H9 (cell line): ENCODE measurements at regions not wholly inside any gene's neighbourhood (a gene's known extent, or its start where the extent isn't known, plus 50 kb on each side); places are given as distances from the start of the nearest gene placed in this dataset.

Source experiments
- DNase-seq: peaks from one replicate; pipeline ENCODE4 v3.0.0-alpha.2; 2017
- H2AFZ ChIP-seq: one replicate; pipeline ENCODE4 v1.6.1; 2013; ENCODE audit warnings: mild to moderate bottlenecking, low read length, control low read depth, moderate library complexity
- H2AK5ac ChIP-seq: 2 replicates; pipeline ENCODE4 v1.6.1; 2013; ENCODE audit warnings: low read length, control low read depth, mixed read lengths; ENCODE audit not compliant: insufficient read length
- H2BK120ac ChIP-seq: one replicate; pipeline ENCODE4 v1.6.1; 2013; ENCODE audit warnings: low read depth, mild to moderate bottlenecking, low read length, control low read depth, inconsistent platforms; ENCODE audit not compliant: poor library complexity, severe bottlenecking
- H2BK12ac ChIP-seq: 2 replicates; pipeline ENCODE4 v1.6.1; 2013; ENCODE audit warnings: low read length, control low read depth, mixed read lengths, low read depth; ENCODE audit not compliant: insufficient read length
- H2BK15ac ChIP-seq: 2 replicates; pipeline ENCODE4 v1.6.1; 2013; ENCODE audit warnings: low read depth, low read length, control low read depth
- H2BK20ac ChIP-seq: one replicate; pipeline ENCODE4 v1.6.1; 2013; ENCODE audit warnings: low read depth, mild to moderate bottlenecking, low read length, control low read depth, inconsistent platforms; ENCODE audit not compliant: poor library complexity, severe bottlenecking
- H2BK5ac ChIP-seq: 2 replicates; pipeline ENCODE4 v1.6.1; 2013; ENCODE audit warnings: low read length, control low read depth, mixed read lengths; ENCODE audit not compliant: insufficient read length
- H3K14ac ChIP-seq: 2 replicates; pipeline ENCODE4 v1.6.1; 2013; ENCODE audit warnings: low read length, control low read depth; ENCODE audit not compliant: insufficient read depth
- H3K18ac ChIP-seq: 2 replicates; pipeline ENCODE4 v1.6.1; 2013; ENCODE audit warnings: low read depth, mild to moderate bottlenecking, mixed read lengths, low read length, control low read depth; ENCODE audit not compliant: insufficient read length
- H3K23ac ChIP-seq: 2 replicates; pipeline ENCODE4 v1.6.1; 2013; ENCODE audit warnings: low read length, control low read depth, mixed read lengths, low read depth; ENCODE audit not compliant: insufficient read length
- H3K23me2 ChIP-seq: 2 replicates; pipeline ENCODE4 v1.6.1; 2013; ENCODE audit warnings: low read depth, mild to moderate bottlenecking, mixed read lengths, low read length, control low read depth; ENCODE audit not compliant: insufficient read length, poor library complexity, severe bottlenecking
- H3K27ac ChIP-seq: 2 replicates; pipeline ENCODE4 v1.5.1; 2013; ENCODE audit warnings: low read length, control low read depth, mixed read lengths, low read depth; ENCODE audit not compliant: insufficient read length
- H3K27me3 ChIP-seq: 2 replicates; pipeline ENCODE4 v1.6.1; 2013; ENCODE audit warnings: low read length, control low read depth, inconsistent platforms; ENCODE audit not compliant: insufficient read depth
- H3K4ac ChIP-seq: 2 replicates; pipeline ENCODE4 v1.6.1; 2013; ENCODE audit warnings: low read depth, mild to moderate bottlenecking, control low read depth, inconsistent platforms, low read length, moderate library complexity
- H3K4me1 ChIP-seq: 2 replicates; pipeline ENCODE4 v1.6.1; 2013; ENCODE audit warnings: low read length, control low read depth, inconsistent platforms; ENCODE audit not compliant: insufficient read depth
- H3K4me2 ChIP-seq: 2 replicates; pipeline ENCODE4 v1.6.1; 2013; ENCODE audit warnings: low read length, control low read depth, mixed read lengths; ENCODE audit not compliant: insufficient read length, insufficient read depth
- H3K56ac ChIP-seq: 2 replicates; pipeline ENCODE4 v1.6.1; 2013; ENCODE audit warnings: low read depth, mild to moderate bottlenecking, mixed read lengths, low read length, control low read depth; ENCODE audit not compliant: insufficient read length
- H3K79me1 ChIP-seq: 2 replicates; pipeline ENCODE4 v1.6.1; 2013; ENCODE audit warnings: low read depth, mild to moderate bottlenecking, moderate library complexity, low read length, control low read depth, inconsistent platforms; ENCODE audit not compliant: insufficient read depth, poor library complexity, severe bottlenecking
- H3K79me2 ChIP-seq: 2 replicates; pipeline ENCODE4 v1.6.1; 2013; ENCODE audit warnings: low read length, control low read depth, inconsistent platforms; ENCODE audit not compliant: insufficient read depth
- H3K9ac ChIP-seq: 2 replicates; pipeline ENCODE4 v1.6.1; 2013; ENCODE audit warnings: low read length, control low read depth, mixed read lengths; ENCODE audit not compliant: insufficient read length; ENCODE audit errors: extremely low read depth
- H3K9me3 ChIP-seq: one replicate; pipeline ENCODE4 v1.6.1; 2013; ENCODE audit warnings: low read depth, low read length, inconsistent platforms; ENCODE audit not compliant: control insufficient read depth
- H3T11ph ChIP-seq: one replicate; pipeline ENCODE4 v1.6.1; 2013; ENCODE audit warnings: mild to moderate bottlenecking, low read length, control low read depth, inconsistent platforms
- H4K20me1 ChIP-seq: one replicate; pipeline ENCODE4 v1.6.1; 2013; ENCODE audit not compliant: control insufficient read depth, insufficient read length, insufficient read depth
- H4K5ac ChIP-seq: 2 replicates; pipeline ENCODE4 v1.6.1; 2013; ENCODE audit warnings: low read depth, mild to moderate bottlenecking, mixed read lengths, low read length, control low read depth; ENCODE audit not compliant: insufficient read length
- H4K8ac ChIP-seq: replicated peaks from 2 replicates; pipeline ENCODE4 v1.6.1; 2013; ENCODE audit warnings: low read length, control low read depth, mixed read lengths, low read depth; ENCODE audit not compliant: insufficient read length
- H4K91ac ChIP-seq: 2 replicates; pipeline ENCODE4 v1.6.1; 2013; ENCODE audit warnings: low read depth, mild to moderate bottlenecking, moderate library complexity, mixed read lengths, low read length, control low read depth; ENCODE audit not compliant: insufficient read length
- H3K27ac Mint-ChIP-seq, 3 experiments: 2 replicates in 2 of 3; 3 replicates in 1 of 3; pipeline ENCODE4 v1.8.0; 2020 to 2021; ENCODE audit warnings: mixed read lengths in 3 of 3, mild to moderate bottlenecking in 1 of 3, moderate library complexity in 1 of 3
- H3K27me3 Mint-ChIP-seq: 2 replicates; pipeline ENCODE4 v1.8.0; 2021; ENCODE audit warnings: low read depth, mild to moderate bottlenecking, moderate library complexity, mixed read lengths
- H3K36me3 Mint-ChIP-seq, 3 experiments: 2 replicates in 2 of 3; 3 replicates in 1 of 3; pipeline ENCODE4 v1.8.0; 2020 to 2021; ENCODE audit warnings: low read depth in 3 of 3, mixed read lengths in 3 of 3; ENCODE audit not compliant: insufficient read depth in 1 of 3
- H3K4me1 Mint-ChIP-seq, 2 experiments: 2 replicates each; pipeline ENCODE4 v1.8.0; 2020; ENCODE audit warnings: mixed read lengths in 2 of 2
- H3K4me3 Mint-ChIP-seq, 2 experiments: 2 replicates in 1 of 2; 3 replicates in 1 of 2; pipeline ENCODE4 v1.8.0; 2020 to 2021; ENCODE audit warnings: mild to moderate bottlenecking in 2 of 2, mixed read lengths in 2 of 2, moderate library complexity in 1 of 2
- H3K9me3 Mint-ChIP-seq, 2 experiments: 2 replicates in 1 of 2; 3 replicates in 1 of 2; pipeline ENCODE4 v1.8.0; 2020; ENCODE audit warnings: mild to moderate bottlenecking in 2 of 2, mixed read lengths in 2 of 2, moderate library complexity in 1 of 2
- CTCF ChIP-seq: fragments of 200-600 bp; sonication (generic); conservative IDR thresholded peaks from 3 replicates; pipeline ENCODE4 v1.8.0; 2021; ENCODE audit warnings: antibody characterized with exemption, mild to moderate bottlenecking
- WGBS: extraction: QIAGEN DNeasy Blood & Tissue Kit; methylation state at CpG from one replicate; pipeline ENCODE4 v1.1.7; 2013; ENCODE audit warnings: missing lambda C conversion rate, low lambda C conversion rate, mixed read lengths; ENCODE audit not compliant: insufficient read length; ENCODE audit errors: extremely low coverage; 5-methylcytosine and 5-hydroxymethylcytosine counted together

- Histone ChIP-seq H2BK120ac (no peak overlapping the region), H2BK20ac (no peak overlapping the region), H3K27ac (no peak overlapping the region), H3K14ac (no peak overlapping the region), H3K56ac (no peak overlapping the region), H3K4ac (no peak overlapping the region), H3K9me3 (no peaks in the 10 kb centered on the region), H3K23me2 (no peaks in the 10 kb centered on the region), H3K27me3 (no peaks in the 10 kb centered on the region), H3K4me1 (peaks cover 3% of the 10 kb centered on the region; the same call in 1 of the 2 replicates), H2AFZ (no peak overlapping the region), H4K8ac (no peak overlapping the region), H4K20me1 (no peaks in the 10 kb centered on the region), H3K9ac (no peak overlapping the region), H2AK5ac (no peak overlapping the region), H2BK5ac (no peak overlapping the region), H4K5ac (no peak overlapping the region), H3K18ac (no peak overlapping the region), H2BK12ac (no peak overlapping the region), H4K91ac (no peak overlapping the region), H3K4me2 (no peak overlapping the region), H3K79me1 (no peaks in the 10 kb centered on the region), H2BK15ac (no peak overlapping the region), H3T11ph (no peak overlapping the region), H3K23ac (no peak overlapping the region), H3K79me2 (no peaks in the 10 kb centered on the region)
- Mint-ChIP-seq H3K4me1 (peaks cover 2% of the 10 kb centered on the region in 2 experiments), H3K27me3 (no peaks in the 10 kb centered on the region; the same call in 1 of the 2 replicates), H3K36me3 (peaks cover 2 to 4% (median 2%) of the 10 kb centered on the region in 3 experiments; a peak in 3 of 7 replicates), H3K9me3 (peaks cover 10 to 15% of the 10 kb centered on the region in 2 experiments; a peak in 4 of 5 replicates), H3K27ac (no peak overlapping the region), H3K4me3 (no peak overlapping the region)
- WGBS: no CpG with 5 or more reads among the region's 5 CpGs
- no peak for DNase-seq
- no peak for TF ChIP-seq CTCF
These were observed 174.2 kb upstream of the CCDC196 start for GRCh38 chr14:66311990-66312389.
